ENCODE measurements at regions not wholly inside any gene's neighbourhood (a gene's known extent, or its start where the extent isn't known, plus 50 kb on each side); places are given as distances from the start of the nearest gene placed in this dataset.

GRCh38 chr19:13712767-13713201 lies 51.5 kb upstream of the MRI1 start:
- Histone ChIP-seq H3K36me3 (ENCODE audit: insufficient read depth, low read length) (no peaks in the 10 kb centered on the region), H3K9ac (ENCODE audit: low read length) (no peak overlapping the region), H3K27ac (ENCODE audit: low read depth, low read length) (no peak overlapping the region), H4K20me1 (ENCODE audit: insufficient read depth, low read length) (no peaks in the 10 kb centered on the region), H3K9me3 (ENCODE audit: insufficient read depth, low read depth, low read length) (peaks cover 7% of the 10 kb centered on the region), H3K27me3 (ENCODE audit: insufficient read depth, low read length) (no peaks in the 10 kb centered on the region), H3K4me1 (ENCODE audit: insufficient read depth, low read length) (peaks cover 5% of the 10 kb centered on the region), H2AFZ (ENCODE audit: low read depth, low read length) (no peak overlapping the region), H3K4me2 (ENCODE audit: low read length) (no peak overlapping the region), H3K4me3 (ENCODE audit: insufficient read depth, low read depth, low read length) (no peak overlapping the region), H3K79me2 (ENCODE audit: insufficient read depth, low read length) (no peaks in the 10 kb centered on the region)
- Mint-ChIP-seq H3K4me3 (ENCODE audit: unreplicated experiment) (no peak overlapping the region), H3K4me1 (ENCODE audit: low read depth, unreplicated experiment) (no peaks in the 10 kb centered on the region), H3K27ac (ENCODE audit: unreplicated experiment) (no peak overlapping the region), H3K9me3 (ENCODE audit: unreplicated experiment) (peaks cover 8% of the 10 kb centered on the region), H3K36me3 (ENCODE audit: low read depth, unreplicated experiment) (no peaks in the 10 kb centered on the region), H3K27me3 (ENCODE audit: low read depth, unreplicated experiment) (peaks cover 3% of the 10 kb centered on the region)
- DNase-seq (ENCODE audit: low read depth) (peak; percentile 57), FAIRE-seq (no peak)
- TF ChIP-seq CTCF (IDR thresholded peaks at IDR 0.05; ENCODE audit: insufficient read depth, low read depth, low read length) (no peak), EZH2 (IDR thresholded peaks at IDR 0.05; ENCODE audit: insufficient read depth, low read length) (no peak)

DNA sequence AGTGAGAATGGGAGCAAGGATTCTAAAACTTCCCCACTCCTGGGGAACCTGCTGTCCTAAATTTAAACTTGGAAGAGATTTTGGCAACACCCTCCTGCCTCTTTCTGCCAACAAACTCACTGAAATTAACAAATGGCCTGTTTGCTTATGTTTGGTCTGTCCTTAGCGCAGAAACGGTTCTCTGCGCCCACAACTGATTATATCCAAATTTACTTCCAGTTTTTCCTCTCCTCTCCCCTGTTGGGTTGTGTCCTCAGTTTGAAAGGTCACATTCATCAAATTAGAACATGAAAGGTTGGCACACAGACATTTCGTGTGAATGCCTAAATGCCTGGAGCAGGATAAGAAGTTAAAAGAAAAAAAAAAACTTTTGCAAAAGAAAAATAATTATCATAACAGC lies 56.4 kb upstream of the MRI1 start:
- no peaks in the 10 kb centered on the region for H3K36me3 Mint-ChIP-seq (ENCODE audit: low read depth, unreplicated experiment)
- FAIRE-seq: no peak

More for the DNA sequence above, 56.4 kb upstream of the MRI1 start:
- Histone ChIP-seq H3K9me3 (ENCODE audit: insufficient read depth, low read depth, low read length) (peaks cover 3% of the 10 kb centered on the region), H3K4me3 (ENCODE audit: insufficient read depth, low read depth, low read length) (no peak overlapping the region), H3K27ac (ENCODE audit: low read depth, low read length) (no peak overlapping the region), H3K27me3 (ENCODE audit: insufficient read depth, low read length) (no peaks in the 10 kb centered on the region), H3K36me3 (ENCODE audit: insufficient read depth, low read length) (no peaks in the 10 kb centered on the region), H3K4me1 (ENCODE audit: insufficient read depth, low read length) (no peaks in the 10 kb centered on the region), H3K4me2 (ENCODE audit: low read length) (no peak overlapping the region), H3K79me2 (ENCODE audit: insufficient read depth, low read length) (no peaks in the 10 kb centered on the region), H2AFZ (ENCODE audit: low read depth, low read length) (no peak overlapping the region), H3K9ac (ENCODE audit: low read length) (no peak overlapping the region), H4K20me1 (ENCODE audit: insufficient read depth, low read length) (no peaks in the 10 kb centered on the region)
- Mint-ChIP-seq H3K4me1 (ENCODE audit: low read depth, unreplicated experiment) (no peaks in the 10 kb centered on the region), H3K27ac (ENCODE audit: unreplicated experiment) (no peak overlapping the region), H3K27me3 (ENCODE audit: low read depth, unreplicated experiment) (peaks cover 7% of the 10 kb centered on the region), H3K9me3 (ENCODE audit: unreplicated experiment) (peaks cover 6% of the 10 kb centered on the region), H3K4me3 (ENCODE audit: unreplicated experiment) (no peak overlapping the region)
- DNase-seq (ENCODE audit: low read depth): peak; percentile 77
- TF ChIP-seq CTCF (IDR thresholded peaks at IDR 0.05; ENCODE audit: insufficient read depth, low read depth, low read length): no peak
- no peak for TF ChIP-seq EZH2 (IDR thresholded peaks at IDR 0.05; ENCODE audit: insufficient read depth, low read length)
